ELR (cell line): ENCODE measurements at regions not wholly inside any gene's neighbourhood (a gene's known extent, or its start where the extent isn't known, plus 50 kb on each side); places are given as distances from the start of the nearest gene placed in this dataset.
"Not testable (repeated sequence)": the region's sequence is repeated elsewhere in the genome, so short reads cannot be mapped to it uniquely, and the experiment has no call there.

ENCODE experiments used
- DNase-seq: peaks from one replicate; pipeline ENCODE4 v3.0.0-alpha.2; 2015; ENCODE audit warnings: low read depth

DNA sequence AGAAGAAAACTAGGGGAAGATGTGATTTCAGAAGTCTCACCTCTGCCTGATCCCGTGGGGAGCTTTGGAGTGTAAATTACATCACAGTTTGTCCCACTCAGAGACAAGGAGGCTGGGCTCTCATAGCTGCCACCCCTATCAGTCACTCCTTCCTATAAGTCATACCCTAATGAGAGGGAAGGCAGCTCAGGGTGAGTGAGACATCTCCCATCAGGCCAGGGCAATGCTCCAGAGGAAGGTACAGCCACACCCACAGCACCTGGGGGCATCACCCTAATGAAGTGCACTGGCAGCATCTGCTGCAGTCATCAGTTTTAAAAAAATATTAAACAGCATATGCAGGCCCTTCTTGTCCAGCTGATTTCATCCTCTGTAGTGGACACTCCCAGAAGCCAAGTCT, 223.1 kb upstream of the NBPF12 start:
- DNase-seq: not testable (repeated sequence)

GRCh38 chr1:146710838-146711521, 227.1 kb upstream of the NBPF12 start:
- DNase-seq: peak; percentile 44

DNA sequence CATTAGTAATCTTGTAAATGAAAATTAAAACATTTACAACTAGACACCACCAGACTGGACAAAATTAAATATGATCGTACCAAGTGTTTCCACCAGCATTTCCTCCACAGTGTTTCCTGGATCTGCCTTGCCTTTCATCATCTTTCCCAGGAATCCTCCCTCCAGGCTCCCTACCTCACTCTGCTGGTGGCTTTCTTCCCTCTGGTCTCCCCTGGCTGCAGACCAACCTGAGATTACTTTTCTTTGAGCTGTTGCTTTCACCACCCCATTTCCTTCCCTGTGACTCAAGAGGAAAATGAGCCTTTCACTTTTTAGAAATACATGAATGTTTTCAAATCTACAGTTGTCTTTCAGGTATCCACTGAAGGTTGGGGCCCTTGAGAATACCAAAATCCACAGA, 228.8 kb upstream of the NBPF12 start:
- DNase-seq: not testable (repeated sequence)

- DNase-seq: not testable (repeated sequence)
Observed at GRCh38 chr1:146704162-146704724, 233.9 kb upstream of the NBPF12 start.

DNA sequence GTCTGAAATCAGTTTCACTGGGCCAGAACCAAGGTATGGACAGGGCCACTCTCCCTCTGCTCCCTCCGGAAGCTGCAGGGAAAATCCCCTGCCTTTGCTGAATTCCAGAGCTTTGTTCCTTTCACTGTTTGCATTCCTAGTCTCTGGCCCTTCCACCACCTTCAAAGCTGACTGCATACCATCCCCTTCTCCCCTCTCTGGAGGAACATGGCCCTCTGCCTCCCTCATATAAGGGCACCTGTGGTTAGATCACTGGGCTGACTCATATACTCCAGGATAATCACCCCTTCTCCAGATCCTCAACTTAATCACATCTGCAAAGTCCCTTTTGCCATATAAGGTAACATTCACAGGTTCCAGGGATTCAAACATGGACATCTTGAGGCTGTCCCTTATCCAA, 236.8 kb upstream of the NBPF12 start:
- peak; percentile 1 for DNase-seq

DNA sequence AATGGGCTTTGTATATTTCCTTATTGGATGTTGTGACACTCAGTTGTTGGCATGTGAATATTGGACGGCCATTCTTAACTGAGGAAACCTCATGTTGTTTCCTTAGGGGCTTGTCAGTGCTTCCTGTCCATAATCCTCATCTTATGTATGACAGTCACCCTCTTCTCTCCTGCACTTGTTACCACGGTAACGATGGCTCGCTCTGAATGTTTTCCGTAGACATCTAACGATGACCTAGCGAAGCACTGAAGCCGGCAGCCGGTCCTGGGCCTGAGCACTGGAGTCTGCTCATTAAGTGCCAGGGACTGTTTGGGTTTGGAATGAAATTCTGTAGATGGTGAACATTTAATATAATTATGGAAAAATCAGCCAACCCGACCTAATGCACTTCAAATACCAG, 242.7 kb upstream of the NBPF12 start:
- not testable (repeated sequence) for DNase-seq

DNA sequence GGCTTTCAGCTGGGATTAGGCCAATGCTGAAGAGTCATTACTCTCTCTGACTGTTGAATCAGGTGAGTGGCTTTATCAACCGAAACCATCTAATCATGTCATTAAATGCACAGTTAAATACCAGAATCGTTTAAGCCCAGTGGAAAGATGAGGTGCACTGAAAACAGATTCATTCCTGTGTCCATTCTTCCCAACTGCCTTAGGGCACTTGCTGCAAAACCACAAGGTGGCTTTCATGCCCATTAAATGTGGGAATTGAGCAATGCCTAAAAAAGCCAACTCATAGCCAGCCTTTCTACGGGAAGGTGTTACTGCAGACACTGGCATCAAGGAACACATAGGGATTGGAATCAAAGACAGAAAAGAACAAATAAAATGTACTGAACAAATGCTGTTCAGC, 246.3 kb upstream of the NBPF12 start:
- DNase-seq: not testable (repeated sequence)

DNA sequence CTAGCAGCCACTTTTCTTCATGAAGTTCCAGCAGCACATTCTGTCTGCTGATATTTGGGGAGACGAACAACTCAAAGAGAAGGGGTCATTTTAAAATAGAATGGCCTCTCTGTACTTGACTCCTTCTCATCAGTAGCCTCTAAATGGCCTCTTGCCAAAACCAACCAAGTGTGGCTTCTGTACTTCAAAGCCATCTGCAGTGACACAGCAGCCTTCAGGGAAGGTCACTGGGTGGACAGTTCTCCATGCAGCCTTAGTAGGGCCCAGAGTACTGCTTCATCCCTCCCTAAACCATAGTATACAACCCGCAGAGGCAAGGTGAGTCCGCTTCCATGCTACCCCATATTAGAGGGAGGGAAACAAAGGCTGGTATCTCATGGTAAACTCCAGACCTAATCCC, 249.2 kb upstream of the NBPF12 start:
- not testable (repeated sequence) for DNase-seq

- not testable (repeated sequence) for DNase-seq
Observed at GRCh38 chr1:146686777-146687366, 251.3 kb upstream of the NBPF12 start.

GRCh38 chr1:146683126-146683429, 255.0 kb upstream of the NBPF12 start:
- not testable (repeated sequence) for DNase-seq

GRCh38 chr1:146682227-146683125, 255.6 kb upstream of the NBPF12 start:
- not testable (repeated sequence) for DNase-seq

DNA sequence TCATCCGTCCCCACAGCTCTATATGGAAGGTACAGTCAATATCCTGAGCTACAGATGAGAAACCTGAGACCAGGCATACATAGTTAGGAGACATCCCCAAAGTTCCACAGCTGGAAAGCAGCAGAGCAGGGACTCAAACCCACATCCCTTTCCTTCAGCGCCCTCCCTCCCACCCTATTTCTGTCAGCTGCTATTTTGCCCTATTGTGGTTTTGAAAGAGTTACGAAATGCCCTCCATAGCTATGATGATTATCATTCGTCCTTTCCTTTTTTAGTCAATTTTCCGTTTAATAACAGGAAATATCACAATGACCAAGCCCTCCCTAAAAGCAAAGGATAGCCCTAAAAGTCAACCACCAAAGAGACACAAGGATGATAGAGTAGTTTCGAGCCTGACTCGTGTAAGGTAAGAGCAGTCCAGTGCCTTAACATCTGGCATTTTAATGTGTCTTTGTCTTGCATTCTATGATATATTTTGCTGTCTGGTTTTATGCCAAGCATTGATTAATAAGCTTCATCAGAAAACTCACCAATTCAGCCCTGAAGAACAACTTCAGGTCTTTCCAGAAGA, 264.3 kb upstream of the NBPF12 start:
- DNase-seq: peak; percentile 22

- DNase-seq: peak; percentile 17
Observed at GRCh38 chr1:146672608-146673007, 265.5 kb upstream of the NBPF12 start.

DNA sequence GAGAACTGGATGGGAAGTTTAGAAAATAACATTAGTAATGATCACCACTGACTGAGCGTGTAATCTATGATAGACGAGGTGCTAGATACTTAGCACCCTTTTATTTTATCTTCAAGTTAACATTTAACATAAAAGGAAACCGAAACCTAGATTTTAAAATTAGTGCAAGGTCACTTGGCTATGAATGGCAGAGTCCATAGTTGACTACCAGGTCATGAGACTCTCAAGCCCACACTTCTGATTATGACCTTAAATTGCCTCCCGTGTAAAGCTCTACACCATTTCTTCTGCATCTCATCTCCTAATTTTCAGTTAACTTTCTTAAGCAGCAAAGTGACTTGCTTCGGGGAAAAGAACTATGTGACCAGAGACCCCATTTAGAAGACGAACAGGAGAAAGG, 266.5 kb upstream of the NBPF12 start:
- not testable (repeated sequence) for DNase-seq

GRCh38 chr1:146670832-146671566, 267.1 kb upstream of the NBPF12 start:
- DNase-seq: not testable (repeated sequence)

DNA sequence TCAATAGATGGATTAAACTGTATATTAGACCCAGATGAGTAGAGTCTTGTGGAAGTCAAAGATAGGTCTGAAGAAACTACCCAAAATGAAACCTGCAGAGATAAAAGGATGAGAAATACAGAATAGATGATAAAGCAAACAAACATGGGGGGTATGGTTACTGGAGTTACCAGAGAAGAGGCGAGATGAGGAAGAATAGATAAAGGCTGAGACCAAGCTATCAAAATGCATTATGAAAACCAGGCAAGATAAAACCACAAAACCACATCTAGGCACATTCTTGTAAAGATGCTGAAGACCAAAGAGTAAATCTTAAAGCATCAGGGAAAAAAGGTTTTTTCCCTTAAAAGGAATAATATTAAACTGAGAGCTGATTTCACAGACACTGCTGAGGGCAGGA, 271.8 kb upstream of the NBPF12 start:
- DNase-seq: not testable (repeated sequence)

- DNase-seq: peak; percentile 15
Observed at GRCh38 chr1:146660242-146660641, 277.9 kb upstream of the NBPF12 start.

DNA sequence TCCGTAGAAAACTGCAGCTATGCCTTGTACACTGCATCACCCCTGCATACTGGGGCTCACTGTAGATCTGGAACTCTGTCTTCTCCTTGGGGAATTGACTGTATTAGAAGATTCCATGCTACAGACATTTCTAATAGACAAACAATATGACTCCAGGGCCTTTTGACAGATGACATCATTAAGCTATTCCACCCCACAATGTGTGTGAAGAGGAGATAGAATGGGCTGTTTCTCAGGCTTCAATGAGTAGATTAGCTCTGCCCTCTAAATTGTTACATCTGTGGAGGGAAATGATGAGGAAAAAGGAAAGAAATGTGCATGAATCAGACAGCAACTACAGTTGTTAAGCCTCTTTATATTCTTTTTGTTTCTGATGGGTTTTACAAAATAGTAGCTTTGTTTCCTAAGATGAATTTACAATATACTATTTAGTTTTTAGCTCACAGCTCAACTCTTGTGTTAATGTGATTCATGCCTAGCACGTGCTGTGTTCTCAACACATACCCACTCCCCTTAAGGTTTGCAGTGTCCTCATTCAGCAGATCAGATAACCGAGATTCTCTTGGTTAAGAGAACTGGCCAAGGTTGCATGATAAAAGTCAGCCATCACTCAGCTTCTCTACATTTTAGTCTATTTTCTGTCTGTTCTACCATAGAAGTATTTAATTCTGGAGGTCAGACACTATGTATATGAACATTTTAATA, 281.6 kb upstream of the NBPF12 start:
- DNase-seq: not testable (repeated sequence)

- not testable (repeated sequence) for DNase-seq
Observed at GRCh38 chr1:146654763-146655162, 283.4 kb upstream of the NBPF12 start.

DNA sequence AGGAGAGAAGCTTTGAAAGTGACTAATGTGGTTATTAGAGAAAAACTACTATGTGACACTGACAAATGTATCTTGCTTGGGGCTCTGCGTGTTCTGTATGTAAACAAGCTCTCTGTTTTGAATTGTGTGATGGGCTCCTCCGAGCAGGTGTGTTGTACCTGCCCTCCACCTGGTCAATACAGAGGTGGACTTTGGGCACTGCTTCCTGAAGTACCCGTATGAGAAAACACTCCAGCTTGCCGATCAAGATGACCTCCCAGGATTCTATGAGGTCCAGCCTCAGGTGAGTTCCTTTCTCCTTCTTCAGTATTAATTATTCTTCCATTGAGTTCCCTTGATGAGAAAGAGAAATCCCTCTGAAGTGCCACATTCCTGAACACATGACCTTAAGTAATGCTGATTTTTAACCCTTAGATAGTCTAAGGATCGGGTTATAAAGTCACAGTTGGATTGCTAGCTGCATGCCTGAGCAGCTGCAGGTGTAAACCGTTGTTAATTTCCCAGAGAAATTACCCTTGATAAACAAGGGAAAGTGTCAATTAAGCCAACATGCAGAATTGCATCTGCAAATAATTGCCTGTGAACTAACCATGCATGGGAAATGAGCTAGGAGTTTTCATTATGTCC, 292.0 kb upstream of the NBPF12 start:
- DNase-seq: not testable (repeated sequence)
